Right cardiac atrium (tissue), 5 donors: ENCODE measurements at regions not wholly inside any gene's neighbourhood (a gene's known extent, or its start where the extent isn't known, plus 50 kb on each side); places are given as distances from the start of the nearest gene placed in this dataset.
"Not testable (repeated sequence)": the region's sequence is repeated elsewhere in the genome, so short reads cannot be mapped to it uniquely, and the experiment has no call there.

Experiments
- ATAC-seq, 2 donors: fragments of 200-7000 bp; cut with Tn5 transposase; one replicate each; pipeline versions ENCODE4 v1.8.0 to v1.9.1; 2020; ENCODE audit warnings: moderate library complexity in 2 of 2, mild to moderate bottlenecking in 1 of 2
- DNase-seq, 3 donors: peaks; one replicate each; pipeline ENCODE4 v3.0.0-alpha.2; 2020
- H3K27ac ChIP-seq: one replicate; pipeline ENCODE4 v1.5.1; 2013; ENCODE audit warnings: mild to moderate bottlenecking, low read length, control low read depth, moderate library complexity
- H3K27me3 ChIP-seq: one replicate; pipeline ENCODE4 v1.6.1; 2013; ENCODE audit not compliant: control insufficient read depth, insufficient read depth
- H3K4me1 ChIP-seq: one replicate; pipeline ENCODE4 v1.6.1; 2013; ENCODE audit warnings: low read length; ENCODE audit not compliant: control insufficient read depth, insufficient read depth
- H3K4me3 ChIP-seq: one replicate; pipeline ENCODE4 v1.5.1; 2013; ENCODE audit warnings: low read length, control low read depth
- H3K9me3 ChIP-seq: one replicate; pipeline ENCODE4 v1.6.1; 2013; ENCODE audit warnings: low read length; ENCODE audit not compliant: control insufficient read depth
- WGBS: extraction: QIAGEN DNeasy Blood & Tissue Kit; methylation state at CpG from one replicate; pipeline ENCODE4 v1.1.7; 2013; 5-methylcytosine and 5-hydroxymethylcytosine counted together
- intact Hi-C, 4 donors: fragments of 100-400 bp; cut with DNase I; formaldehyde crosslinking; loops; one replicate each; pipeline versions ENCODE4 v1.11.0 to v1.14.0; 2022 to 2023
- donor health status: healthy with polysubstance abuse.
- donor health status: DM: no; HTN: yes; CAD: no.
- donor health status: DM: no; HTN: no; CAD: no.
- donor health status: DM: no; HTN: yes; CAD: no; lungs with severe emphysema.
- donor health status: DM: yes; HTN: yes; CAD: no.

DNA sequence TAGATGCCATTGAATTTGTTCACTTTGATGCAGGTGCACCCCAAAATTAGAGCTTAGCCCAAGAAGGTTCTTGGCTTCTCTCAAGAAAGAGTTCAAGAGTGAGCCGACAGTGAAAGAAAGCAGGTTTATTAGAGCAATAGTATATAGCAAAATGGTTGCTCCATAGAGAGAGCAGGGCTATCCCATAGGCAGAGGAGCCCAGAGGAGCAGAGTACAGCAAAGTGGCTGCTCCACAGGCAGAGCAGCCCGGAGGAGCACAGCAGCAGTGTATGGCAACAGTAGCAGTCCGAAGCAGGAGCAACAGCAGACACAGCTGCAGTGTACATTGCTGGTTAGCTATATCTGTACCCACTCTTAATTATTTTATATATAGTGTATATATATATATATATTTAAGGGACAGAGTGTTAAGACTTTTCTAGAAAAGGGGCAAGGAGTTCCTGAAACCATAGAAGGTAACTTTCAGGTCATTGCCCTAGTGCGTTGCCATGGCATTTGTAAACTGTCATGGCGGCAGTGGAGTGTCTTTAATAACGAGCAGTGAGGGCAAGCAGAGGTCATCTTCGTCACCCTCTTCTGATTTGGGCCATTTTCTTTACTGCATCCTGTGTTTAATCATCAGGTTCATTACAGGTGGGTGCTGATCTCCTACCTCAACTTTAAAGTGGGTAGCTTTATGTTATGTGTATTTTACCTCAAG is 222.7 kb downstream of the CYB561 start:
- DNase-seq = no peak
- Histone ChIP-seq H3K4me1 (no peaks in the 10 kb centered on the region), H3K9me3 (no peaks in the 10 kb centered on the region), H3K27ac (no peak overlapping the region), H3K4me3 (no peak overlapping the region), H3K27me3 (no peaks in the 10 kb centered on the region)
- intact Hi-C loops = no loop called here
- no peak for ATAC-seq
- 91% methylated on average over 7 of the region's 7 CpGs for WGBS

DNA sequence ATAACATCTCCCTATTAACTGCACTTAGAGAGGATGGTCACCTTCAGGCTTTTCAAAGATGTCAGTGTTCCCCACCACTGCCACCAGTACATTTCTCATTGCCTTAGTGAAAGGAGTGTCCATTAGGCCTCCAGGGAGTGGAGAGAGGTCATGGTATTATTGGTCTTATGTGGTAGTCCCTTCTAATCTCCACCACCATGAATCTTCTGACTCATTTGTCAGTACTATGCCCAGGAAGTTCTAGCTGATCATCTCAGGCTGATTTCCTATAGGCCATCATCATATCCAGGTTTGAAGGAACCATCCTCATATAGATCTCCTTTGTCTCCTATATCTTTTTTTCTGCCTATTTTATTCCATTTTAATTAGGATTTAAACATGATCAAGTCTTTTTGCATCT is 221.5 kb downstream of the CYB561 start:
- Histone ChIP-seq H3K9me3 (no peaks in the 10 kb centered on the region), H3K27me3 (no peaks in the 10 kb centered on the region), H3K4me1 (no peaks in the 10 kb centered on the region), H3K27ac (no peak overlapping the region), H3K4me3 (no peak overlapping the region)
- DNase-seq = no peak
- intact Hi-C loops = no loop called here
- no peak for ATAC-seq

DNA sequence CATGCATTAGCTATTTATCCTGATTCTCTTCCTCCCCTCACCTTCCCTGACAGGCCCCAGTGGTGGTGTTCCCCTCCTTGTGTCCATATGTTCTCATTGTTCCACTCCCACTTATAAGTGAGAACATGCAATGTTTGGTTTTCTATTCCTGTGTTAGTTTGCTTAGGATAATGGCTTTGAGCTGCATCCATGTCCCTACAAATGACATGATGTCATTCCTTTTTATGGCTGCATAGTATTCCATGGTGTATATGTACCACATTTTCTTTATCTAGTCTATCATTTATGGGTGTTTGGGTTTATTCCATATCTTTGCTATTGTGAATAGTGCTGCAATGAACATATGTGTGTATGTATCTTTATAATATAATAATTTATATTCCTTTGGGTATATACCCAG is 219.4 kb downstream of the CYB561 start:
- H3K27me3 ChIP-seq, intact Hi-C loops, H3K9me3 ChIP-seq, DNase-seq, H3K4me3 ChIP-seq, H3K4me1 ChIP-seq, ATAC-seq, H3K27ac ChIP-seq: not testable (repeated sequence)

DNA sequence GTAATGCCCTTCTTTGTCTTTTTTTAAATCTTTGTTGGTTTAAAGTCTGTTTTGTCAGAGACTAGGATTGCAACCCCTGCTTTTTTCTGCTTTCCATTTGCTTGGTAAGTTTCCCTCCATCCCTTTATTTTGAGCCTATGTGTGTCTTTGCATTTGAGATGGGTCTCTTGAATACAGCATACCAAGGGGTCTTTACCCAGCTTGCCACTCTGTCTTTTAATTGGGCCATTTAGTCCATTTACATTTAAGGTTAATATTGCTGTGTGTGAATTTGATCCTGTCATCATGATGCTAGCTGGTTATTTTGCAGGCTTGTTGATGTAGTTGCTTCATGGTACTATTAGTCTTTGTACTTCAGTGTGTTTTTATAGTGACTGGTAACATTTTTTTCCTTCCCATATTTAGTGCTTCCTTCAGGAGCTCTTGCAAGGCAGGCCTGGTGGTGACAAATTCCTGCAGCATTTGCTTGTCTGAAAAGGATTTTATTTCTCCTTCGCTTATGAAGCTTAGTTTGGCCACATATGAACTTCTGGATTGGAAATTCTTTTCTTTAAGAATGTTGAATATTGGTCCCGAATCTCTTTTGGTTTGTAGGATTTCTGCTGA is 215.0 kb downstream of the CYB561 start:
- ATAC-seq, intact Hi-C loops, DNase-seq, H3K27ac ChIP-seq, H3K4me3 ChIP-seq, H3K4me1 ChIP-seq, H3K27me3 ChIP-seq, H3K9me3 ChIP-seq: not testable (repeated sequence)
- over 99% methylated on average over 2 of the region's 2 CpGs for WGBS

DNA sequence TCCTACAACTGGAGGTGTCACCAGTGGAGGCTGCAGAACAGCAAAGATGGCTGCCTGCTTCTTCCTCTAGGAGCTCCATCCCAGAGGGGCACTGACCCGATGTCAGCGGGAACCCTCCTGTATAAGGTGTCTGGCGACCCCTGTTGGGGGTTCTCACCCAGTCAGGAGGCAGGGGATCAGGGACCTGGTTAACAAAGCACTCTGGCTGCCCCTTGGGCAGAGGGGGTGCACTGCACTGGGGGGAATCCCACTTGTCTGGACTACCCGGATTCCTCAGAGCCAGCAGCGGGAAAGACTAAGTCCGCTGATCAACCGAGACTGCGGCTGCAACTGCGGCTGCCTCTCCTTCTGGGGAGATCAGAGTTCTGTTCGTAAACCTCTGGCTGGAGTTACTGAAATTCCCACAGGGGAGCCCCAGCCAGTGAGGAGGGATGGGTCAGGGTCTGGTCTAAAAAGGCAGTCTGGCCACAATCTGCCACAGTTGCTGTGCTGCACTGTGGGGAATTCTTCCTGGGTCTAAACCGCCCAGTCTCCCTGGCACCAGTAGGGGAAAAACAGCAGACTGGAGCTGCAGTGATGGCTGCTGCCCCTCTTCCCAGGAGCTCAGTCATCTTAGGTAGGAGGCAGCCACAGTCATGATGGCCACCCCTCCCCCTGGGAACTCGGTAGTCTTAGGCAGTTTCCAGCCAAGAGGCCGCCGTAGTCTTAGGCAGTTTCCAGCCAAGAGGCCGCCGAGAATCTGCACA is 213.4 kb downstream of the CYB561 start:
- peak in 2 of 3 donors; percentile 32 to 51 for DNase-seq
- ATAC-seq = no peak
- Histone ChIP-seq H3K4me1 (no peaks in the 10 kb centered on the region), H3K27me3 (no peaks in the 10 kb centered on the region), H3K9me3 (no peaks in the 10 kb centered on the region), H3K27ac (no peak overlapping the region), H3K4me3 (no peak overlapping the region)
- WGBS = 97% methylated on average over 16 of the region's 16 CpGs
- intact Hi-C loops = no loop called here

DNA sequence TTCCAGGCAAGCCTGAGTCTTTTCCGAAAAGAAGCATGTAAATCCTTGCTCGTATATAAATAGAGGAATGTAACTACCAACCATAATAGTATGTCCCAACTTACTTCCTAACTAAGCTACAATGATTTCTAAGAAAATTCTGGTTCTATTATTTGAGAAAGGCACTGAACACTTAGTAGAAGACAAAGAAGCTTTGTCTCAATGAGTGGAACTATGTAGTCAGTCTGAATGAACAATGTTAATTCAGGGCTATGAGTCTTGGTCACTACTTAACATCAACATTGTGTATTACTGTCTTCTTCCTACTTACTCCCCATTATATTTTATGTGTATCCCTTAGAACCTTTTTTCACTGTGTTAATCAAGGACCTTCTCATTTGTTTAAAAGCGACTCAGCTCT is 206.0 kb downstream of the CYB561 start:
- 93% methylated on average over 3 of the region's 3 CpGs for WGBS
- no peak for DNase-seq
- Histone ChIP-seq H3K27me3 (no peaks in the 10 kb centered on the region), H3K9me3 (no peaks in the 10 kb centered on the region), H3K27ac (no peak overlapping the region), H3K4me3 (no peak overlapping the region), H3K4me1 (no peaks in the 10 kb centered on the region)
- intact Hi-C loops = no loop called here
- ATAC-seq = no peak

DNA sequence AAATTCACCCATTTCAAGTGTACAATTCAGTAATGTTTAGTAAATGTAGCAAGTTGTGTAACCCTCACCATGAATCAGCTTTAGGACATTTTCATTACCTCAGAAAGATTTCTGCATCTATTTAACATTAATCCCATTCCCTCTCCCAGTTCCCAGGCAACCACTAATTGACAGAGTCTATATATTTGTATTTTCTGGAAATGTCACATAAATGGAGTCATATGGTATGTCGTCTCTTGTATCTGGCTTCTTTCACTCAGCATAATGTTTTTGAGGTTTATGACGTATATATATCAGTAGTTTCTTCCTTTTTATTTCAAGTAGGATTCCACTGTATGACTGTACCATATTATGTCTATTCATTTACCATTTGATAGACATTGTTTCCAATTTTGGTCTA is 199.8 kb downstream of the CYB561 start:
- Histone ChIP-seq H3K4me1 (no peaks in the 10 kb centered on the region), H3K9me3 (no peaks in the 10 kb centered on the region), H3K4me3 (no peak overlapping the region), H3K27me3 (no peaks in the 10 kb centered on the region), H3K27ac (no peak overlapping the region)
- intact Hi-C loops = no loop called here
- WGBS = 96% methylated on average over 2 of the region's 2 CpGs
- DNase-seq (no peak), ATAC-seq (no peak)

DNA sequence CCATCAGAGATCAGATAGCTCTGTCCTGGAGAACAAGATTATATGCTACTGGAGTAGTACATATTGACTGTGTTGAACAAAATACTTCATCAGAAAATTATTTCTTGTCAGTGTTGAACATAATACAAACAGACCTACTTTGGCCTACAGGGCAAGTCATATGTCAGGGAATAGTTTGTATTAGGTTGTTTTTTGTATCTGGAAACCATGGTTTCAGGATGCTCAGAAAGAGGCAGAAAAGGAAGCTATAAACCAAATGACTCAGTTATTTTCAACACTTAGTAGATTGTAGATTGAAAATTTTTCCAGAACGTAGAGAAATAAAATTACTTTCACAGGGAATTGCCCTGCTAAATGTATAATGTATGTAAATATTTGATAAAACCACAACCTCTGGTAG is 198.4 kb downstream of the CYB561 start:
- Histone ChIP-seq H3K9me3 (no peaks in the 10 kb centered on the region), H3K4me3 (no peak overlapping the region), H3K27me3 (no peaks in the 10 kb centered on the region), H3K4me1 (no peaks in the 10 kb centered on the region), H3K27ac (no peak overlapping the region)
- ATAC-seq (no peak), DNase-seq (no peak)
- intact Hi-C loops = no loop called here
- WGBS = 72% methylated on average over 1 of the region's 1 CpG

DNA sequence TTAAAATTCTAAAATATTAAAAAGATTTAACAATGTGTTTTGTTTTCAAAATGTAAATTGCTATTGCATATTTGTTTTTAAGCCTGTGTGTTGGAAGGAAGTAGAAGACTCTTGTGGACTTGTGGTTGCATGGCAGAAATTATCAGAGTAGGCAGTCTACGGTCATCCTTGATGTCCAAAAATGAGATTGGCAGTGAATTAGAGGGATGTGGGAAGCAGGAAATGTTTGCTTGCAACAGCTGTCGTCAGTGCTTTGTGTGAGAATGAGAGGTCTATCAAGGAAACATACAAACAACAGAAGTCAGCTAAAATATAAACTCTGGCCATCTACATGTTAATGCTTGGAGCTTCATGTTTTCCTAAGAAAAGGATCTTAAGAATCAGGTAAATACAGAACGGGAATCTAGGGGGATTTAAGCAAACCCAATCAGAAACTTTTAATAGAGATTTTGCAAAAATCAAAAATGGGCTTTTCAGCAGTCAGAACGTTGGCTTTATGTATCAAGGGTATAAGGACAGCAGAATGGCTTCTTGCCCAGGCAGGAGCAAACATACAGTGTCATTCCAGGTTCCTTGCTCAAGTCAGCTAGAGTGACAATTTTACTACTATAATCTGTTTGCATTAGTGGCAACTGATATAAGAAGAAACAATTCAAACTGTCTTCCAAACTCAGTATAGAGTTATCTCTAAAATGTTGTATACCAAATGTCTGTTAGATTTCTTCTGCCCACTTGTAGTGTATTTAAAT is 196.7 kb downstream of the CYB561 start:
- no peaks in the 10 kb centered on the region for H3K27me3 ChIP-seq
- ATAC-seq (peak; percentile 48 to 56), DNase-seq (no peak)
- no peak overlapping the region for H3K27ac ChIP-seq
- H3K4me3 ChIP-seq = no peak overlapping the region
- H3K9me3 ChIP-seq = no peaks in the 10 kb centered on the region
- no peaks in the 10 kb centered on the region for H3K4me1 ChIP-seq
- 13% methylated on average over 4 of the region's 4 CpGs for WGBS
- intact Hi-C loops = no loop called here

DNA sequence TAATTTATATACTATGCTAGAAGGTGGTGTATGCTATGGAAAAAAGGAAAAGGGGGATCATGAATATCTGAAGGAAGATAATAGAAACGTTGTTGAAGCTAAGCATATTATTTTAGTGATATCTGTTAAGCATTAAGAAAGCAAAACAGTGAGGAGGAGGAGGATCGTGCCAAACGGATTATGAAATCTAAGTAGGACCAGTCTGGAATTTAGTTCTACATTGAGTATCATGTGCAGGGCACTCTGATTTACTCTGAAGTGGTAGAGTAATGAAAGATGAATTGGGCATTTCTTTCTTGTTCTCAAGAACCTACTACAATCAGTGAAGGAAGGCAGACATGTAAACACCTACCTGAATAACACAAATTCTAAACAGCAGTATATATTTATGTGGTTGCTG is 195.3 kb downstream of the CYB561 start:
- Histone ChIP-seq H3K27me3 (no peaks in the 10 kb centered on the region), H3K9me3 (no peaks in the 10 kb centered on the region), H3K4me3 (no peak overlapping the region), H3K27ac (no peak overlapping the region), H3K4me1 (no peaks in the 10 kb centered on the region)
- intact Hi-C loops = no loop called here
- DNase-seq (no peak), ATAC-seq (peak; percentile 37 to 68)
- WGBS = 48% methylated on average over 3 of the region's 3 CpGs

DNA sequence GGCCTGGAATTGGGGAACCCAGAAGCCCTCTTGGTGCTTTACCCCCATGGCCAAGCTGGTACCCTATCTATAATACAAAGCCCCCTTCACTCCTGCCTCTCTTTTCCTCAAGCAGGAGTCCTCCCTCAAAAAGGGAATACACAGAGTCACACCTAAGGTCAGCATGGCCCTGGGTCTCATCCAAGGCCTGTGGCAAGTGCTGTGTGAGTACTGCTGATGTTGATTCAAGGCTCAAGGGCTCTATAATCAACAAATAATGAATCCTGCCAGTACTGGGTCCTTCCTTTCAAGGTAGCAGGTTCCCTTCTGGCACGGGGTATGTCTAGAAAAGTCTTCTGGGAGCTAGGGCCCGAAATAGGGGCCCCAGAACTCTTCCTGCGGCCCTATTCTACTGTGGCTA is 187.3 kb downstream of the CYB561 start:
- DNase-seq = no peak
- Histone ChIP-seq H3K4me1 (no peaks in the 10 kb centered on the region), H3K9me3 (no peaks in the 10 kb centered on the region), H3K27ac (no peak overlapping the region), H3K27me3 (no peaks in the 10 kb centered on the region), H3K4me3 (no peak overlapping the region)
- 96% methylated on average over 3 of the region's 3 CpGs for WGBS
- no peak for ATAC-seq
- intact Hi-C loops = no loop called here
